Thyroid gland (tissue), 4 donors: ENCODE measurements at regions not wholly inside any gene's neighbourhood (a gene's known extent, or its start where the extent isn't known, plus 50 kb on each side); places are given as distances from the start of the nearest gene placed in this dataset.
"Not testable (repeated sequence)": the region's sequence is repeated elsewhere in the genome, so short reads cannot be mapped to it uniquely, and the experiment has no call there.

Source experiments
- POLR2A ChIP-seq, 2 donors: fragments of 450-650 bp; IDR thresholded peaks; one replicate each; pipeline ENCODE4 v1.6.1; 2017; ENCODE audit warnings: antibody characterized with exemption in 2 of 2, mild to moderate bottlenecking in 2 of 2, moderate library complexity in 1 of 2
- TF ChIP-seq, protein P1 (sequence below), 6 experiments: fragments of 200-600 bp in 3 of 6; fragments of 450-650 bp in 3 of 6; sonication (generic) in 3 of 6; IDR thresholded peaks; one replicate each; pipeline ENCODE4 v1.5.1; 2016 to 2019; ENCODE audit warnings: antibody characterized with exemption in 6 of 6, mild to moderate bottlenecking in 2 of 6, inconsistent platforms in 1 of 6, moderate library complexity in 1 of 6

DNA sequence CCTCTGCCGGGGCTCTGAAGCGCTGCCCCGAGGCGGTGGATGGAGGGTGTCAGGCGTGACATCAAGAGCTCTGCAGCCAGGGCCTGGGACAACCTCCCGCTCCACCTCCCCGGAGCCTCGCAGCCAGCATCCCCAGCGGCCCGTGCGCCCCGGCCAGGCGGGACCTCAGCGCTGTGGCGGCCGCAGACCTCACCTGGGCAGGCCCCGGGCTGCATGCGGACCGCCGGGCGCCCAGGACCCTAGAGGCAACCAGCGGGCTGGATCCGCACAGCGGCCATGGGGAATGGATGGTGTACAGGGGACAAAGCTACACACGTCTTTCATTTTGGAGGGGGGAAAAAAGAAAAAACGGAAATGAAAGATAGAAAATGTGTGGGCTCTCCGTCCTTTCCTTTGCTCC lies 987.5 kb downstream of the TUBA3C start:
- TF ChIP-seq, protein P1, sequence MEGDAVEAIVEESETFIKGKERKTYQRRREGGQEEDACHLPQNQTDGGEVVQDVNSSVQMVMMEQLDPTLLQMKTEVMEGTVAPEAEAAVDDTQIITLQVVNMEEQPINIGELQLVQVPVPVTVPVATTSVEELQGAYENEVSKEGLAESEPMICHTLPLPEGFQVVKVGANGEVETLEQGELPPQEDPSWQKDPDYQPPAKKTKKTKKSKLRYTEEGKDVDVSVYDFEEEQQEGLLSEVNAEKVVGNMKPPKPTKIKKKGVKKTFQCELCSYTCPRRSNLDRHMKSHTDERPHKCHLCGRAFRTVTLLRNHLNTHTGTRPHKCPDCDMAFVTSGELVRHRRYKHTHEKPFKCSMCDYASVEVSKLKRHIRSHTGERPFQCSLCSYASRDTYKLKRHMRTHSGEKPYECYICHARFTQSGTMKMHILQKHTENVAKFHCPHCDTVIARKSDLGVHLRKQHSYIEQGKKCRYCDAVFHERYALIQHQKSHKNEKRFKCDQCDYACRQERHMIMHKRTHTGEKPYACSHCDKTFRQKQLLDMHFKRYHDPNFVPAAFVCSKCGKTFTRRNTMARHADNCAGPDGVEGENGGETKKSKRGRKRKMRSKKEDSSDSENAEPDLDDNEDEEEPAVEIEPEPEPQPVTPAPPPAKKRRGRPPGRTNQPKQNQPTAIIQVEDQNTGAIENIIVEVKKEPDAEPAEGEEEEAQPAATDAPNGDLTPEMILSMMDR (IDR thresholded peaks at IDR 0.05): not testable (repeated sequence)
- TF ChIP-seq POLR2A (IDR thresholded peaks at IDR 0.05): not testable (repeated sequence)
